Smooth muscle cell (in vitro differentiated cells): ENCODE measurements at regions not wholly inside any gene's neighbourhood (a gene's known extent, or its start where the extent isn't known, plus 50 kb on each side); places are given as distances from the start of the nearest gene placed in this dataset.

Source experiments
- DNase-seq: peaks from one replicate; lab custom pipeline; 2025; ENCODE audit not compliant: unreplicated experiment; lab: John Stamatoyannopoulos, UW
- H2AFZ ChIP-seq: fragments of 200-600 bp; sonication (generic); 2 replicates; pipeline ENCODE4 v1.6.0; 2016; ENCODE audit warnings: antibody characterized with exemption, low read depth, mild to moderate bottlenecking
- H3F3A ChIP-seq: fragments of 200-600 bp; sonication (generic); 2 replicates; pipeline ENCODE4 v1.6.0; 2017; ENCODE audit warnings: antibody characterized with exemption, low read depth
- H3K27ac ChIP-seq: fragments of 200-600 bp; sonication (generic); 2 replicates; pipeline ENCODE4 v1.5.1; 2016; ENCODE audit warnings: low read depth, mild to moderate bottlenecking
- H3K27me3 ChIP-seq: fragments of 200-600 bp; sonication (generic); 2 replicates; pipeline ENCODE4 v1.6.1; 2016; ENCODE audit warnings: low read depth, mild to moderate bottlenecking
- H3K36me3 ChIP-seq: fragments of 200-600 bp; sonication (generic); 2 replicates; pipeline ENCODE4 v1.5.1; 2016; ENCODE audit warnings: low read depth
- H3K4me1 ChIP-seq: fragments of 200-600 bp; sonication (generic); 2 replicates; pipeline ENCODE4 v1.5.1; 2016; ENCODE audit warnings: low read depth
- H3K4me2 ChIP-seq: fragments of 200-600 bp; sonication (generic); 2 replicates; pipeline ENCODE4 v1.6.0; 2016; ENCODE audit warnings: mild to moderate bottlenecking
- H3K4me3 ChIP-seq: fragments of 200-600 bp; sonication (generic); 2 replicates; pipeline ENCODE4 v1.5.1; 2016; ENCODE audit warnings: mild to moderate bottlenecking
- H3K79me2 ChIP-seq: fragments of 200-600 bp; sonication (generic); 2 replicates; pipeline ENCODE4 v1.6.0; 2016; ENCODE audit warnings: low read depth, mild to moderate bottlenecking
- H3K9ac ChIP-seq: fragments of 200-600 bp; sonication (generic); 2 replicates; pipeline ENCODE4 v1.6.0; 2016; ENCODE audit warnings: low read depth
- H3K9me3 ChIP-seq: fragments of 200-600 bp; sonication (generic); replicated peaks from 2 replicates; pipeline ENCODE4 v1.5.1; 2016; ENCODE audit warnings: low read depth
- H4K20me1 ChIP-seq: fragments of 200-600 bp; sonication (generic); 2 replicates; pipeline ENCODE4 v1.6.0; 2016; ENCODE audit warnings: low read depth
- WGBS: methylation state at CpG from one replicate; pipeline ENCODE4 v1.1.7; 2016; ENCODE audit warnings: low lambda C conversion rate; 5-methylcytosine and 5-hydroxymethylcytosine counted together
- TF ChIP-seq, protein P1 (sequence below): fragments of 200-600 bp; sonication (generic); IDR thresholded peaks from 2 replicates; pipeline ENCODE4 v1.5.1; 2017; ENCODE audit warnings: borderline replicate concordance, mild to moderate bottlenecking, antibody characterized with exemption; ENCODE audit not compliant: insufficient read depth, poor library complexity, severe bottlenecking

DNA sequence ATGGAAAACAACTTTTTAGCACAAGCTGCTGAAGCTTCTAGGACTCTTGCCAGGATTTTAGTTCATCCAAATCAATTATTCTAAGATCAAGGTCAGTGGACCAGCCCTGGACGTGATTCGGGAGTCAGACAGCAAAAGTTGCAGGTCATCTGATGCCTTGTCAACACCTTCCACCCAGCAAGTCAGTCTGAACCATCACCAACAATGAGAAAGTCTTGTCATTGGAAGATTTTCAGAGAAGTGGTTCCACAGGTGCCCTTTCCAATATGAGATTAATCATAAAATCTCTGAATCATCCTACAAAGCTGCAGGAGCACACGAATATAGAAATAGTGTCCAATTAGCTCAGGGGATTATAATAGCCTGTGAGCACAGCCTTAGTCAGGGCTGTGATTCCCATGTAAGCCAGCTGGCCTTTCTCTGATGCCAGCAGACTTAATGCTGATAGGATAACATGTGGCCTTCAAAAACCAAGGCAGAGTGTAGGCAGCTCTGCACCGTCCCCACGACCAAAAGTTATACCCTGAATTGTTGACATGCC lies 445.0 kb upstream of the TRPC7 start:
- H2AFZ ChIP-seq, result no peak overlapping the region
- peak overlapping the region; percentile 85 for H3K27ac ChIP-seq
- TF ChIP-seq, protein P1, sequence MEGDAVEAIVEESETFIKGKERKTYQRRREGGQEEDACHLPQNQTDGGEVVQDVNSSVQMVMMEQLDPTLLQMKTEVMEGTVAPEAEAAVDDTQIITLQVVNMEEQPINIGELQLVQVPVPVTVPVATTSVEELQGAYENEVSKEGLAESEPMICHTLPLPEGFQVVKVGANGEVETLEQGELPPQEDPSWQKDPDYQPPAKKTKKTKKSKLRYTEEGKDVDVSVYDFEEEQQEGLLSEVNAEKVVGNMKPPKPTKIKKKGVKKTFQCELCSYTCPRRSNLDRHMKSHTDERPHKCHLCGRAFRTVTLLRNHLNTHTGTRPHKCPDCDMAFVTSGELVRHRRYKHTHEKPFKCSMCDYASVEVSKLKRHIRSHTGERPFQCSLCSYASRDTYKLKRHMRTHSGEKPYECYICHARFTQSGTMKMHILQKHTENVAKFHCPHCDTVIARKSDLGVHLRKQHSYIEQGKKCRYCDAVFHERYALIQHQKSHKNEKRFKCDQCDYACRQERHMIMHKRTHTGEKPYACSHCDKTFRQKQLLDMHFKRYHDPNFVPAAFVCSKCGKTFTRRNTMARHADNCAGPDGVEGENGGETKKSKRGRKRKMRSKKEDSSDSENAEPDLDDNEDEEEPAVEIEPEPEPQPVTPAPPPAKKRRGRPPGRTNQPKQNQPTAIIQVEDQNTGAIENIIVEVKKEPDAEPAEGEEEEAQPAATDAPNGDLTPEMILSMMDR, result no peak
- peaks cover 15% of the 10 kb centered on the region for H3F3A ChIP-seq
- no peak overlapping the region for H3K4me3 ChIP-seq
- peak overlapping the region; percentile 50 for H3K4me2 ChIP-seq
- H3K4me1 ChIP-seq, result no peaks in the 10 kb centered on the region
- H4K20me1 ChIP-seq, result no peaks in the 10 kb centered on the region
- H3K79me2 ChIP-seq, result no peaks in the 10 kb centered on the region
- no peaks in the 10 kb centered on the region for H3K27me3 ChIP-seq
- no peak overlapping the region for H3K9ac ChIP-seq
- 31% methylated on average over 5 of the region's 5 CpGs for WGBS
- DNase-seq, result no peak
- no peaks in the 10 kb centered on the region for H3K9me3 ChIP-seq
- H3K36me3 ChIP-seq, result no peaks in the 10 kb centered on the region

DNA sequence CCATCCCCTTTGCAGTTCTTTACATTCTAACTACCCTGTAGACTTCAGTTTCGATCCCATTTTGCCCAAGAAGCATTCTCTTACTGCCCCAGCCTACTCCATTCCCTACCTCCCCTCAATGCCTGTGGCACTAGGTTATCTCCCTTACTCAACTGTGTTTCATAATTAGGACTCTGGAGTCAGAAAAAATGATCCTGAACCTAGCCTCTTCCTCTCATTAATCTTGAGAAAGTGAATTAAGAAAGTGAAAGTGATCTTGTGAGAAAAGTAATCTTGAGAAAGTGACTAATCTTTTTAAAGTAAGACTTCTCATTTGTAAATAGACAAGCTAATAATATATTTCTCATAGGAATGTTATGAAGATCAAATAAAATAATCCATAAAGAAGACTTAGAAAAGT lies 444.0 kb upstream of the TRPC7 start:
- Histone ChIP-seq H4K20me1 (no peaks in the 10 kb centered on the region), H3F3A (peaks cover 15% of the 10 kb centered on the region), H3K27ac (no peak overlapping the region), H3K4me1 (no peaks in the 10 kb centered on the region), H3K4me2 (no peak overlapping the region), H2AFZ (no peak overlapping the region), H3K27me3 (no peaks in the 10 kb centered on the region), H3K79me2 (no peaks in the 10 kb centered on the region), H3K9ac (no peak overlapping the region), H3K9me3 (no peaks in the 10 kb centered on the region), H3K36me3 (no peaks in the 10 kb centered on the region), H3K4me3 (no peak overlapping the region)
- WGBS, result 81% methylated on average over 1 of the region's 1 CpG
- TF ChIP-seq, protein P1, result no peak
- no peak for DNase-seq

DNA sequence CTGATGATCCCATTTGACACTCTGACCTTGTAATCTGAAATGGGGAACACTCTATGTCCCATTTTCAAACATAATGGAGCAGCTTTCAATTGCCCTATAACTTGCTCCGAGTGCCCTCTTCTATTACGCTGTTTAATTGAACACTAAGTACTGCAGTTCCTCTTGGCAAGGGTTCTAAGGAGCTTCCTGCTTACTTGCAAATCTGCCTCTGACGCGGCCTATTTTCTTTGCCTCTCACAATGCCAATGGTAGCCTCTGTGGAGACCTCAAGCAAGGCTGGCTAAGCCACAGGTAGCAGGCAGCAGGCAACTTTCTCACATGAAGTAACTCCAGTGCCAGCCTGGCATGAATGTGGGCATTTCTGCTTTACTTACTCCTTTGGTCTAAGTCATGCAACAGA lies 443.4 kb upstream of the TRPC7 start:
- peaks cover 15% of the 10 kb centered on the region for H3F3A ChIP-seq
- H3K79me2 ChIP-seq, result no peaks in the 10 kb centered on the region
- 91% methylated on average over 4 of the region's 4 CpGs for WGBS
- no peaks in the 10 kb centered on the region for H3K4me1 ChIP-seq
- no peak overlapping the region for H3K27ac ChIP-seq
- H4K20me1 ChIP-seq, result no peaks in the 10 kb centered on the region
- H2AFZ ChIP-seq, result no peak overlapping the region
- H3K4me3 ChIP-seq, result no peak overlapping the region
- TF ChIP-seq, protein P1, result no peak
- DNase-seq, result no peak
- no peaks in the 10 kb centered on the region for H3K36me3 ChIP-seq
- H3K9ac ChIP-seq, result no peak overlapping the region
- no peaks in the 10 kb centered on the region for H3K9me3 ChIP-seq
- no peak overlapping the region for H3K4me2 ChIP-seq
- H3K27me3 ChIP-seq, result no peaks in the 10 kb centered on the region

DNA sequence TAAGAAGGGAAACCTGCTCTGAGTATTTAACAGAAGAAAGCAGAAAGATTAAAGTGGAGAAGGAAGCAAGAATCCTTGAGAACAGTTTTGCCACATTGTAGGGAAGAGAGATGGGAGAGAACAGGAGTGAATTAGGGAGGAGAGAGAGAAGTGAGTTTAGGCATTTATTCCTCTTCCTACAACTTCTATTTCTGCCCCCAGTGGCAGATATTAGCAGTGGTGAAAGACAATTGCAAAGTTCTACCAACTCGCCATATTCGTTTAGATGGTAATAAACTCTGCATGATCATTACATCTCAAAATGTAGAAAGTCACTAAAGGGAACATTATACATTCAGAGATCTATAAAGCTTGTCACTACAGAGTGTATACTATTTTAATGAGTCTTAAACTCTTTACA lies 440.1 kb upstream of the TRPC7 start:
- Histone ChIP-seq H3K36me3 (no peaks in the 10 kb centered on the region), H3F3A (no peaks in the 10 kb centered on the region), H4K20me1 (no peaks in the 10 kb centered on the region), H3K9me3 (no peaks in the 10 kb centered on the region), H3K27ac (no peak overlapping the region), H3K27me3 (no peaks in the 10 kb centered on the region), H3K4me1 (no peaks in the 10 kb centered on the region), H3K9ac (no peak overlapping the region), H3K79me2 (no peaks in the 10 kb centered on the region), H3K4me2 (no peak overlapping the region), H2AFZ (no peak overlapping the region), H3K4me3 (no peak overlapping the region)
- no peak for DNase-seq
- 97% methylated on average over 2 of the region's 2 CpGs for WGBS
- TF ChIP-seq, protein P1, result peak; percentile 8
